LNCAP (cell line): ENCODE measurements at regions not wholly inside any gene's neighbourhood (a gene's known extent, or its start where the extent isn't known, plus 50 kb on each side); places are given as distances from the start of the nearest gene placed in this dataset.

Source experiments
- CTCF ChIP-seq: fragments of 450-650 bp; IDR thresholded peaks from 2 replicates; pipeline ENCODE4 v1.5.1; 2017; ENCODE audit warnings: mild to moderate bottlenecking

GRCh38 chr1:218600968-218601367, 255.8 kb downstream of the TGFB2 start:
- no peak for TF ChIP-seq CTCF

GRCh38 chr1:218604217-218604616, 259.1 kb downstream of the TGFB2 start:
- TF ChIP-seq CTCF, result no peak

GRCh38 chr1:218611916-218612585, 266.9 kb downstream of the TGFB2 start:
- TF ChIP-seq CTCF, result no peak

GRCh38 chr1:218613105-218613504, 268.0 kb downstream of the TGFB2 start:
- TF ChIP-seq CTCF, result no peak

- TF ChIP-seq CTCF, result no peak
These were observed 268.9 kb downstream of the TGFB2 start for GRCh38 chr1:218614031-218614430.

GRCh38 chr1:218616681-218617080, 271.5 kb downstream of the TGFB2 start:
- no peak for TF ChIP-seq CTCF

GRCh38 chr1:218617986-218618385, 272.9 kb downstream of the TGFB2 start:
- no peak for TF ChIP-seq CTCF

GRCh38 chr1:218620956-218621355, 275.8 kb downstream of the TGFB2 start:
- TF ChIP-seq CTCF, result no peak
